ENCODE measurements at regions not wholly inside any gene's neighbourhood (a gene's known extent, or its start where the extent isn't known, plus 50 kb on each side); places are given as distances from the start of the nearest gene placed in this dataset.

GRCh38 chr13:70357031-70357430, 248.8 kb upstream of the KLHL1 start:
- no peak for DNase-seq

GRCh38 chr13:70353096-70353495, 244.8 kb upstream of the KLHL1 start:
- no peak for DNase-seq

DNA sequence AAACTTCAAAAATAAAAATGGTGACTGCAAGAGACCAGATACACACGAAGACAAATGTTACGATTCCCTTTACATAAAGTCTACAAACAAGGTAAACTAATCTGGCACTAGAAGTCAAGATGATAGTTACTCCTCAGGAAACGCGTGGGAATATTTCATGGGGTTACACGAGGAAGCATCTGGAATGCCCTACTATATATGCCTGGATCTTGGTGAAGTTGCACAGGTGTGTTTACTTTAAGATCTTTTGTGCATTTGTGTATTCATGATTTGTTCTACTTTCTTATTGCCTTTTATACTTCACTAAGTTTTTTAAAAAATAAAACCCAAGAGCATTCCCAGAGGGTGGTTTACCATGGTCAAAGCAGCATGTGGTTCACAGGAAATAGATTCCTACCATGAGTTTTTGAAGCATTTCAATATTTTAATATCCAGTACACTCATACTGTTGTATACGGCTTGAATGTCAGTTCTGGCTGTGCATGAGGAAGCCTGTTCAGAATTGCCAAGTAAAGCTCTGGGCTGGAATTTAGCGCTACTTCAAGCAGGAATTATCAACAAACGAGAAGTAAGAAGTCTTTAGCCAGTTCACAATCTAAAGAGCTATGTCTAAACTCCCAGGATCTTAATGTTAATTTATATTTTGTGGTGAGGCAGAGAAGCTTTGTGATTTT, 239.8 kb upstream of the KLHL1 start:
- no peak for DNase-seq

DNA sequence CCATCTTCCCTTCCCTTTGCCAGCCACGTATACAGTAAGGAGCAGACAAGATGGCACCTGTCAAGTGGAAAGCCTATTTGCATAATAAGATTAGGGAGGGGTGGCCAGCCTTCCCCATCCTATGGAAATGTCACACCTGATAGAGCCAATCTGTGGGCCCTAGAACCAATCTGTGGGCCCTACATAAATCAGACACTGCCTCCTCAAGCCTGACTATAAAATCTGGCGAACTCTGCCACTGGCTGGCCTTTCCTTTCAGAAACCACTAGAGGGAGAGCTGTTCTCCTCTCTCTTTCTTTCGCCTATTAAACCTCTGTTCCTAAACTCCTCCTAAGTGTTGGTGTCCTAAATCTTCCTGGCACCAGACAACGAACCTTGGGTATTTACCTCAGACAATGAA, 231.5 kb upstream of the KLHL1 start:
- DNase-seq, result no peak

DNA sequence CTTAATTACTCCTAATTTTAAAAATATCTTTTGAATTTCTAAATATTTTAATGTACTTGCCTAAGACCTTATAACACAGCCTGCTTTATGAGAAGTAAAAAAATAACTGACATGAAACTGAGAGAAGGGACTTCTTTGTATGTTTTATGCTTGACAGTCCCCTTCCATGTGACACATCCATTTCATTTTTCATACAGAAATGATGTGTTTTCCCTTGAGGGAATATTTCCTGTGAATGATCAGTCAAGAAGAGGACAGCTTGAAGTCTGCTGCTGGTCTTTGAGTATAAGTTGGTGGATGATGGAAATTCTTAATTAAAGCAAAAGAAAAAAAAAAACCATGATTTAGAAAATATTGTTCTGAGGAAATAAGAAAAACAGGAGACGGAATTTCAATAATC, 230.4 kb upstream of the KLHL1 start:
- no peak for DNase-seq

DNA sequence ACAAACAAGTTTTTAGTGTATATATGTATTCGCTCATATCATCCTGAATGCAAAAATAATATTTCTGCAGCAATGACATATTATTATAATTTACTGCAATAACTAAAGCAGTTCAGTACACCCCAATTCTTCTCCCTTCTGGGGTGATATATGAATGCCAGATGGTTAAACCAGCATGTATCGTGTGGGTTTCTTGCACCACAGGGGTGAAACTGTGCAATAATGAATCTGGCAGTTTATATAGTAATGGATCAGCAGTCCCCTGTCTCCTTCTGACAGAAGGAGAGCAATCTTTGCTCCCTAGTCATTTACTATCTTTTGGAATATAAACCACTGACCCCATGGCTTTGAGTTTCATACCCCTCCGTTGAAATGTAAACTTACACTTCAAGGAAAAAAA, 228.6 kb upstream of the KLHL1 start:
- DNase-seq, result no peak

- no peak for DNase-seq
Measured at GRCh38 chr13:70333752-70334151, 225.5 kb upstream of the KLHL1 start.

DNA sequence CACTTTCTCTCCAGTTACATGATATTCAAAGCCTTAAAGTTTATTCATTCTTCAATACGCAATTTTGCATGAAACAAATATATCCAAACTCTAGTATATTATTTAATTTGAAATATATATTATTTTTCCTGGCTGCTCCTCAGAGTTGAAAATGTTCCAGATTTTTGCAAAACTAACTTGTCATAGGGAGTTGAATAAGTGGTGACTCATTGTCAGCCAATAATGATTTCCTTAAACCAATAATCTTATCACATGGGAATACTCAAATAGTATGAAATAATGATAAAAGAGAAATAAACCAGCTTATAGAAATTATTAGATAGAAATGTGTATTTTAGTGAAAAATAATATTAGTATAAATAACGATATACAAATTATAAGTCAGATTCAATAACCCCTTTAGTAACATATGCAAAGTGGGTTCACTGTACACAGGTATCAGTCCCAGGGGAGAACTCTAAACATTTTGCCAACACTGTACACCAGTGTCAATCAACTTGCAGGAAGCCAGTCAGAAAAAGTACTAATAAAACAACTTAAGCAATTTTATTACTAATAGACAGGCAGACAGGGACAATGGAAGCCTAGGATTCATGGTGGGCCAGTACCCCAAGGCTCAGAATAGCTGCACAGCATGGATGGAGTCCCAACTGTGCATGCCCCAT, 222.6 kb upstream of the KLHL1 start:
- DNase-seq, result no peak

DNA sequence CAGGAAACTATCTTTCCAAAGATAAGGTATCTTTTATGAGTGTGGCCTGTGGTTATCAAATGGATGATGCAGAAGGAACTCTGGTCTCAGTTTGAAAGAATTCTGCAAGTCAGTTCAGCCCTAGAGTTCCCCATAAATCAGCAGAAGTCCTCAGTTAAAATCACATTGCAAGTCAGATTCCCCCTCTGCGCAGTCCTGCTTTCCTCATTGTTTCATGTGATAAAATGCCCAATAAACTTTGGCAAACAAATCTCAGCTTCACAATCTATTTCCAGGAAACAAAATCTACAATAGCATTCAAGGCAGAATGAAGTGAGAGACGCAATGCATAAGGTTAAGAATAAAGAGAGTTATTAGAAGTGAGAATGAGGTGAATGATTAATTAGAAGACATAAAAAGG, 216.3 kb upstream of the KLHL1 start:
- no peak for DNase-seq

- DNase-seq, result no peak
Measured at GRCh38 chr13:70311191-70311590, 202.9 kb upstream of the KLHL1 start.

DNA sequence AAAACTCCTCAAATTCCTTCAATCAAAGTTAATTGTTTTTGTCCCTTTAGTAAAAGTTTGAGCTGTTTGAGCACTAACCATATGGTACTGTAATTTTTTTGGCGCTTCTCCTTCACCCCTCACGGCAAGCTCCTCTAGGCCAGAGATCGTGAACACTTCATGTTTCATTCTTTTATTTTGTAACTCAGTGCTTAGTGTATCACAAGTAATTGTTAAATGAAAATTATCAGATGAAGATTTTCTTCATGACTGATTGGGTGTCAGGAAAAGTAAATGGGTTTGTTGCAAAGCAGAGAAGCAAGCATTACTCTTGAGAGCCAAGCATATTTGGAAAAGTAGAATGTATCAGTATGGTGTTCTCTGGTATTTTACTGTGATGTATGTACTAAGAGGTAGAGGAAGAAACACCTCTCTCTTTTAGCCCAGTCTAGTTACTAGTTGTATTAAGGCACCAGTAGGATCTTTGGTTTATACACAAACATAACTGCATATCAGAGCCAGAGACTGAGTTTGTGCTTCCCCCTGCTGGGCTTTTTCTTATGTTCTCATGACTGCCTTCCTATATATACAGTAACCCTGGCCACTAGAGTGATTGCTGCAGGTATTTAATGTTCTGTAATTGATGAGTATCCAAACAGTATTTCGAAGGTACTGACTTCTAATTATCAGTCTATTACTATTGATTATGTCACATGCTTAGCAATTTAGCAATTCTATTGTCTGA, 202.3 kb upstream of the KLHL1 start:
- no peak for DNase-seq

- DNase-seq, result no peak
Measured at GRCh38 chr13:70297189-70297616, 189.0 kb upstream of the KLHL1 start.

GRCh38 chr13:70284371-70284770, 176.1 kb upstream of the KLHL1 start:
- no peak for DNase-seq

GRCh38 chr13:70275841-70276240, 167.6 kb upstream of the KLHL1 start:
- no peak for DNase-seq

GRCh38 chr13:70255406-70255991, 147.2 kb upstream of the KLHL1 start:
- no peak for DNase-seq

GRCh38 chr13:70253834-70254233, 145.6 kb upstream of the KLHL1 start:
- DNase-seq, result no peak

- DNase-seq, result no peak
Measured at GRCh38 chr13:70253411-70253810, 145.2 kb upstream of the KLHL1 start.

- DNase-seq, result no peak
Measured at GRCh38 chr13:70249332-70250064, 141.2 kb upstream of the KLHL1 start.

GRCh38 chr13:70237131-70237530, 128.9 kb upstream of the KLHL1 start:
- DNase-seq, result no peak

DNA sequence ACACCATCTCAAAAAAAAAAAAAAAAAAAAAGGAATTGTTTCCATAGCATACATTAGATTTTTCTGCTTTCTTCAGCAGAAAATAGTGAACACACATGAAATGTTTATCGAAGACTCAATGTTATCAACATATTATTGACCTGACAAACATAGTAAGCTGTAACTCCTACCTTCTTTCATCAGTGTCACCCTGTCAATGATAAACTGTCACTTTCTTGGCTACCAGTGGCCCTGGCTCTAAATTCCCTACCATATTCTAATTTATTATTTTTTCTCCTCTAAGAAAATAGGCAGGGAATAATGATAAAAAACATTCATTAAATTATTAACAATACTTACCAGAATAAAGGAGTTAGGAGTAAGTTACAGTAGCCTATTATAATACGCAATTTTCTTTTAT, 127.3 kb upstream of the KLHL1 start:
- DNase-seq, result no peak

DNA sequence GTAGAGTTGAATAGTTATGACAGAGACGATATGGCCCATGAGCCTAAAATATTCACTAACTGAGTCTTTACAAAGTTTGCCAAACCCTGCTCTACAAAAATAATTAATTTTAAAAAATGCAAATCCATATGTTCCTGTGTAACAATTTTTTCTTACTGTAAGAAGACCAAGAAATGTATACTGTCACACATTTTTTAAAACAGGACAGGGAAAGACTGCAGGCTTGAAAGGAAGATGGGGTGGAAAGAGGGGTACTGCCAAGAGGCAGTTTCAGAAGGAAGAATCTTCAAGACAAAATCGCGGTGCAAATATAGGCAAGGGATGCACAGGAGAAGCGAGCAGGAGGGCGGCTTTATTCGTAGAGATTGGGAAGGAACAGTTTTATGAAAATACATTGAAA, 115.7 kb upstream of the KLHL1 start:
- no peak for DNase-seq

- DNase-seq, result no peak
Measured at GRCh38 chr13:70222926-70223325, 114.7 kb upstream of the KLHL1 start.

DNA sequence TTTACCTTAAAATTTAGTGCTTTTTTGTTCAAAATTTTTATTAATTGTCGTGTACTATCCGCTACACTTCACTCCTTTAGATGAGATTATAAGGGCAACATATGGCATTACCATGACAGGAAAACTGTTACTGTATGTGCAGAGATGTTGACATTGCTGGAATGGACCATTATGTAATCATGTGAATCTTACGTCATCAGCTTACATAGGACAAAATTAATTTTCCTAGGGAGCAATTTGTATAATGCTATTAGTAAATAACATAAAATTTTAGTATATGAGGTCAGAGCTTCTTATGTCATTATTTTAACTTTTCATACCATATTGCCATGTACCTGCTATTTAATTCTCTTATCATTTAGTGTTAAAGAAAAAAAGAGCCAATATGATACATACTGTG, 110.4 kb upstream of the KLHL1 start:
- no peak for DNase-seq

Measured in suppressor macrophage treated with lipopolysaccharide for 1 hour (primary cell).